ENCODE measurements at regions not wholly inside any gene's neighbourhood (a gene's known extent, or its start where the extent isn't known, plus 50 kb on each side); places are given as distances from the start of the nearest gene placed in this dataset.

- no peaks in the 10 kb centered on the region for H3K9me2 ChIP-seq (ENCODE audit: insufficient read depth)
- no peaks in the 10 kb centered on the region for H3K36me3 ChIP-seq (ENCODE audit: control insufficient read depth in 1 of 2, insufficient read depth in 2 of 2, low read length in 2 of 2)
- TF ChIP-seq CTCF (IDR thresholded peaks at IDR 0.05 in 2 of 3, conservative IDR thresholded peaks at IDR 0.05 in 1 of 3; ENCODE audit: borderline replicate concordance in 1 of 3, insufficient read depth in 1 of 3, low read depth in 2 of 3, low read length in 2 of 3) (no peak), POLR2AphosphoS5 (IDR thresholded peaks at IDR 0.05; ENCODE audit: low read depth, low read length) (no peak), POLR2A (IDR thresholded peaks at IDR 0.05; ENCODE audit: borderline replicate concordance, extremely low read depth, insufficient read depth, insufficient read length) (no peak), ZNF274 (IDR thresholded peaks at IDR 0.05; ENCODE audit: low read depth, low read length) (no peak), EZH2 (IDR thresholded peaks at IDR 0.05) (no peak), TCF7L2 (IDR thresholded peaks at IDR 0.05; ENCODE audit: borderline replicate concordance, extremely low read depth, insufficient read depth, insufficient read length) (no peak), JUND (IDR thresholded peaks at IDR 0.05) (no peak), FOSL1 (IDR thresholded peaks at IDR 0.05; ENCODE audit: low read depth) (no peak), SRF (IDR thresholded peaks at IDR 0.05; ENCODE audit: low read depth) (no peak), REST (IDR thresholded peaks at IDR 0.05; ENCODE audit: low read depth) (no peak), EZH2phosphoT487 (IDR thresholded peaks at IDR 0.05; ENCODE audit: borderline replicate concordance) (no peak), MAX (IDR thresholded peaks at IDR 0.05) (no peak), EGR1 (IDR thresholded peaks at IDR 0.05; ENCODE audit: low read depth) (no peak)
- no peak for ATAC-seq
- H3K4me1 ChIP-seq (ENCODE audit: control insufficient read depth in 1 of 2, insufficient read depth in 2 of 2, low read length in 2 of 2): no peaks in the 10 kb centered on the region
- RAD21 ChIA-PET (ENCODE audit: low non-redundant PET in 1 of 2, low total read pairs in 2 of 2, uncharacterized antibody in 2 of 2, unreplicated experiment in 2 of 2): no interaction called here
- H3K9me3 ChIP-seq (ENCODE audit: control insufficient read depth in 1 of 2, insufficient read depth in 1 of 2, low read depth in 1 of 2, low read length in 2 of 2): no peaks in the 10 kb centered on the region
- H3K4me2 ChIP-seq (ENCODE audit: low read length): no peak overlapping the region
- no peak overlapping the region for H3K9ac ChIP-seq (ENCODE audit: low read length)
- no peaks in the 10 kb centered on the region for H3K79me2 ChIP-seq (ENCODE audit: insufficient read depth, low read length)
- BruUV-seq (replicated peaks): no TSS peak
- H4K20me1 ChIP-seq (ENCODE audit: insufficient read depth): no peaks in the 10 kb centered on the region
- no peaks in the 10 kb centered on the region for H3K27me3 ChIP-seq (ENCODE audit: insufficient read depth, low read length)
- no peak for DNase-seq (ENCODE audit: low read depth, low spot score)
- intact Hi-C loops (cut with micrococcal nuclease): no loop called here
- CTCF ChIA-PET: no interaction called here
- POLR2A ChIA-PET: no interaction called here
- no peak overlapping the region for H3K27ac ChIP-seq (ENCODE audit: low read depth, low read length)
- no peak overlapping the region for H3K4me3 ChIP-seq (replicated peaks in 1 of 2; ENCODE audit: low read depth in 1 of 2, low read length in 2 of 2)
- no peak overlapping the region for H2AFZ ChIP-seq (ENCODE audit: low read depth, low read length, poor library complexity, severe bottlenecking)
Observed at GRCh38 chrX:140065961-140066662, 100.8 kb upstream of the CXorf66 start.

All from HCT116 (cell line).